ENCODE measurements at regions not wholly inside any gene's neighbourhood (a gene's known extent, or its start where the extent isn't known, plus 50 kb on each side); places are given as distances from the start of the nearest gene placed in this dataset.
A peak's percentile ranks its signal among the peaks of the same experiment; 100 is the strongest.
"Not testable (repeated sequence)": the region's sequence is repeated elsewhere in the genome, so short reads cannot be mapped to it uniquely, and the experiment has no call there.

- H3K27ac ChIP-seq: no peak overlapping the region
- no peaks in the 10 kb centered on the region for H3K27me3 ChIP-seq (replicated peaks in 1 of 7)
- TF ChIP-seq POLR2AphosphoS5 (IDR thresholded peaks at IDR 0.05): no peak
- TF ChIP-seq POLR2A (IDR thresholded peaks at IDR 0.05): no peak
- no peak overlapping the region for H3K4me3 ChIP-seq
- H3K9me3 ChIP-seq: no peaks in the 10 kb centered on the region
- H3K36me3 ChIP-seq: no peaks in the 10 kb centered on the region
- peaks cover 0 to 4% (median 0%) of the 10 kb centered on the region in 6 donors for H3K4me1 ChIP-seq
- DNase-seq: no peak
- intact Hi-C loops (cut with DNase I; ENCODE audit: low total_unique reads): no loop called here
- WGBS, 5 donors: 78 to 94% (median 92%) methylated on average over 6 to 9 of the region's 9 CpGs
Measured at GRCh38 chr15:66964791-66965190, 100.6 kb upstream of the SMAD3 start.

DNA sequence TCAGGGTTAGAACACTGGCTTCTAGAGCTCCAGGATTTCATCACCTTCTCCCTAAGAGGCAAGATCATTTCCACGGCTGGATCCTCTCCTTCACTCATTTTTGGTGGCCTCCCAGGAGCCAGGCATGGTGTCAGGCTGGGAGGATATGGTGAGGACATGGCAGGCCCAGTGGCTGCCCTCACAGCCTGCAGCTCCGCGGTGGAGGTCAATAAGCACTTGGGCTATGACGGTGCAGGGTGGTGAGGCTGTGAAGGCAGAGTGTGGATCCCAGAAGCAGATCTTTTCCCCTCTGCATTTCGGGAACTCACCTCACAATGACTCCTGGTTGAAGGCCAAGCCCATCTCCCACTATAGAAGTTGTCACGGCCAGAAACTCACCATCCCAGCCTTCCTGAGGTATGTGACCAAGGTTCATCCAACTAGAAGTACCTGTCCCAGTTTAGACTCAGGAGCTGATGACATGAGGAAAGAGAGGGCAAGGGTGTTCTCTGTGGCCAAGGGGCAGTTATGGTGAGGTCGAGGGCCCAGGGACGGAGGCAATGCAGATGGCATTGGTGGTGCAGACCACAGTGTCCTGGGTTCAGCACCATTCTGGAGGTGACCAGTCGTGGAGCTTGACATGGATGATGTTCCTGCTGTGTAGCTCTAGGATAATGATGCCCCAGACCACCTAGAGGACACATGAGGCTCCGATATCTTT is 100.1 kb upstream of the SMAD3 start:
- Histone ChIP-seq H3K27me3 (replicated peaks in 1 of 7) (no peaks in the 10 kb centered on the region), H3K4me1 (peaks cover 0 to 4% (median 0%) of the 10 kb centered on the region in 6 donors), H3K27ac (no peak overlapping the region), H3K4me3 (no peak overlapping the region), H3K9me3 (no peaks in the 10 kb centered on the region), H3K36me3 (no peaks in the 10 kb centered on the region)
- 85 to 98% (median 92%) methylated on average over 10 of the region's 10 CpGs for WGBS, 5 donors
- no peak for TF ChIP-seq POLR2AphosphoS5 (IDR thresholded peaks at IDR 0.05)
- no peak for TF ChIP-seq POLR2A (IDR thresholded peaks at IDR 0.05)
- TF ChIP-seq CTCF (IDR thresholded peaks at IDR 0.05 in 8 of 11, conservative IDR thresholded peaks at IDR 0.05 in 3 of 11): no peak
- intact Hi-C loops (cut with DNase I; ENCODE audit: low total_unique reads): no loop called here
- no peak for DNase-seq

DNA sequence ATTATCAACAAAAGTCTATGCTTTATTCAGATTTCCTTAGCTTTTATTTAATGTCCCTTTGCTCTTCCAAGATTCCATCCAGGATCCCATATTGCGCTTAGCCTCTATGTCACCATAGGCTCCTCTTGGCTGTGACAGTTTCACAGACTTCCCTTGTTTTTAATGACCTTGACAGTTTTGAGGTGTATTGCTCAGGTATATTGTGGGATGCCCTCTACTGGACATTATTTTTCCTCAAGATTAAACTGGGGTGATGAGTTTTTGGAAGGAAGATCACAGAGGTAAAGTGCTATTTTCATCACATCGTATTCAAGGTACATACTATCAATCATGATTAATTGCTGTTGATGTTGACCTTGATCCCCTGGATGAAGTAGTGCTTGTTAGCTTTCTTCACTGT is 99.1 kb upstream of the SMAD3 start:
- no peak overlapping the region for H3K4me3 ChIP-seq
- H3K9me3 ChIP-seq: no peaks in the 10 kb centered on the region
- 77 to 95% (median 82%) methylated on average over 2 of the region's 2 CpGs for WGBS, 5 donors
- no peak for DNase-seq
- no peaks in the 10 kb centered on the region for H3K27me3 ChIP-seq (replicated peaks in 1 of 7)
- H3K4me1 ChIP-seq: peaks cover 0 to 4% (median 0%) of the 10 kb centered on the region in 6 donors
- TF ChIP-seq POLR2A (IDR thresholded peaks at IDR 0.05): no peak
- TF ChIP-seq CTCF (IDR thresholded peaks at IDR 0.05 in 8 of 11, conservative IDR thresholded peaks at IDR 0.05 in 3 of 11): peak in 3 of 11 experiments; percentile 21 to 27 (median 26)
- no peak for TF ChIP-seq POLR2AphosphoS5 (IDR thresholded peaks at IDR 0.05)
- H3K27ac ChIP-seq: no peak overlapping the region
- intact Hi-C loops (cut with DNase I; ENCODE audit: low total_unique reads): no loop called here
- no peaks in the 10 kb centered on the region for H3K36me3 ChIP-seq

GRCh38 chr15:66968806-66969596 is 96.4 kb upstream of the SMAD3 start:
- Histone ChIP-seq H3K9me3 (no peaks in the 10 kb centered on the region), H3K4me1 (peaks cover 0 to 2% (median 0%) of the 10 kb centered on the region in 6 donors), H3K4me3 (no peak overlapping the region), H3K36me3 (no peaks in the 10 kb centered on the region), H3K27me3 (replicated peaks in 1 of 7) (no peaks in the 10 kb centered on the region), H3K27ac (no peak overlapping the region)
- DNase-seq: no peak
- TF ChIP-seq CTCF (IDR thresholded peaks at IDR 0.05 in 8 of 11, conservative IDR thresholded peaks at IDR 0.05 in 3 of 11): no peak
- no peak for TF ChIP-seq POLR2AphosphoS5 (IDR thresholded peaks at IDR 0.05)
- no peak for TF ChIP-seq POLR2A (IDR thresholded peaks at IDR 0.05)
- intact Hi-C loops (cut with DNase I; ENCODE audit: low total_unique reads): no loop called here
- 88 to 96% (median 92%) methylated on average over 10 of the region's 10 CpGs for WGBS, 5 donors

GRCh38 chr15:66974131-66974530 is 91.3 kb upstream of the SMAD3 start:
- H3K4me3 ChIP-seq; intact Hi-C loops (cut with DNase I; ENCODE audit: low total_unique reads); DNase-seq; H3K4me1 ChIP-seq; H3K27me3 ChIP-seq (replicated peaks in 1 of 7); H3K36me3 ChIP-seq; H3K27ac ChIP-seq; H3K9me3 ChIP-seq: not testable (repeated sequence)
- WGBS, 5 donors: 82 to 96% (median 89%) methylated on average over 10 of the region's 10 CpGs

GRCh38 chr15:66976106-66976640 is 89.2 kb upstream of the SMAD3 start:
- H3K4me1 ChIP-seq; DNase-seq; H3K27me3 ChIP-seq (replicated peaks in 1 of 7); H3K4me3 ChIP-seq; intact Hi-C loops (cut with DNase I; ENCODE audit: low total_unique reads); H3K9me3 ChIP-seq; H3K27ac ChIP-seq; H3K36me3 ChIP-seq: not testable (repeated sequence)
- WGBS, 5 donors: 90 to 96% (median 94%) methylated on average over 18 of the region's 18 CpGs

GRCh38 chr15:66980326-66980725 is 85.1 kb upstream of the SMAD3 start:
- H3K27me3 ChIP-seq (replicated peaks in 1 of 7); intact Hi-C loops (cut with DNase I; ENCODE audit: low total_unique reads); H3K4me3 ChIP-seq; H3K36me3 ChIP-seq; DNase-seq; H3K4me1 ChIP-seq; H3K27ac ChIP-seq; H3K9me3 ChIP-seq: not testable (repeated sequence)
- 52 to 59% (median 58%) methylated on average over 3 of the region's 3 CpGs for WGBS, 5 donors

Data from spleen (tissue), 11 donors.